H1 (cell line): ENCODE measurements at regions not wholly inside any gene's neighbourhood (a gene's known extent, or its start where the extent isn't known, plus 50 kb on each side); places are given as distances from the start of the nearest gene placed in this dataset.

Experiments
- BRCA1 ChIP-seq: IDR thresholded peaks from 2 replicates; pipeline ENCODE4 v1.6.1; 2012; ENCODE audit warnings: low read depth, low read length, improper control_type of control experiment
- CEBPB ChIP-seq: IDR thresholded peaks from 2 replicates; pipeline ENCODE4 v1.6.1; 2012; ENCODE audit warnings: low read depth, low read length
- CHD7 ChIP-seq: fragments of 300-600 bp; sonication (generic); IDR thresholded peaks from 2 replicates; pipeline ENCODE4 v1.7.1; 2012; ENCODE audit warnings: low read length, moderate library complexity, mild to moderate bottlenecking, inconsistent platforms; ENCODE audit not compliant: insufficient replicate concordance
- CTBP2 ChIP-seq: IDR thresholded peaks from 2 replicates; pipeline ENCODE4 v1.7.0; 2011; ENCODE audit warnings: borderline replicate concordance, mild to moderate bottlenecking, moderate library complexity, mixed read lengths, low read length; ENCODE audit not compliant: insufficient read depth, insufficient read length
- GABPA ChIP-seq: IDR thresholded peaks from 2 replicates; pipeline ENCODE4 v1.6.1; 2011; ENCODE audit warnings: mild to moderate bottlenecking, low read length, moderate library complexity, borderline replicate concordance; ENCODE audit not compliant: insufficient read depth
- JUND ChIP-seq: IDR thresholded peaks from 2 replicates; pipeline ENCODE4 v1.6.1; 2011; ENCODE audit warnings: mild to moderate bottlenecking, improper control_type of control experiment, low read length
- NANOG ChIP-seq: IDR thresholded peaks from 2 replicates; pipeline ENCODE4 v1.6.1; 2011; ENCODE audit warnings: low read length, low read depth, mild to moderate bottlenecking, inconsistent platforms; ENCODE audit not compliant: insufficient read depth, poor library complexity, severe bottlenecking
- SRF ChIP-seq: IDR thresholded peaks from 2 replicates; pipeline ENCODE4 v1.6.1; 2011; ENCODE audit warnings: mild to moderate bottlenecking, low read depth, low read length, moderate library complexity
- TCF12 ChIP-seq: IDR thresholded peaks from 2 replicates; pipeline ENCODE4 v1.6.1; 2011; ENCODE audit warnings: low read depth, mild to moderate bottlenecking, low read length
- TEAD4 ChIP-seq: IDR thresholded peaks from 2 replicates; pipeline ENCODE4 v1.6.1; 2012; ENCODE audit warnings: low read depth, low read length, inconsistent platforms, mixed read lengths

- TF ChIP-seq CHD7 = no peak
- TF ChIP-seq TEAD4 = no peak
- no peak for TF ChIP-seq SRF
- TF ChIP-seq CEBPB = no peak
- TF ChIP-seq TCF12 = no peak
- TF ChIP-seq BRCA1 = no peak
- TF ChIP-seq JUND = no peak
- TF ChIP-seq CTBP2 = no peak
- no peak for TF ChIP-seq GABPA
- no peak for TF ChIP-seq NANOG
These were observed 110.1 kb upstream of the DIO3 start (continued) for GRCh38 chr14:101451166-101451565.
